ENCODE measurements at regions not wholly inside any gene's neighbourhood (a gene's known extent, or its start where the extent isn't known, plus 50 kb on each side); places are given as distances from the start of the nearest gene placed in this dataset.

- no peak for TF ChIP-seq CTCF (conservative IDR thresholded peaks at IDR 0.05; ENCODE audit: low read depth, low read length)
- TF ChIP-seq EZH2phosphoT487 (IDR thresholded peaks at IDR 0.05; ENCODE audit: borderline replicate concordance, low read length): no peak
These were observed 520.5 kb downstream of the HTR7 start for GRCh38 chr10:90337316-90337715.
